ENCODE measurements at regions not wholly inside any gene's neighbourhood (a gene's known extent, or its start where the extent isn't known, plus 50 kb on each side); places are given as distances from the start of the nearest gene placed in this dataset.

- Histone ChIP-seq H3K9me3 (no peaks in the 10 kb centered on the region), H3K4me3 (no peak overlapping the region), H3K27me3 (ENCODE audit: low read depth) (no peaks in the 10 kb centered on the region), H3K4me1 (no peaks in the 10 kb centered on the region), H3K36me3 (replicated peaks) (no peaks in the 10 kb centered on the region)
- in situ Hi-C loops (cut with MboI; ENCODE audit: low sequenced_read_pairs) = no loop called here
- DNase-seq (ENCODE audit: low spot score in 2 of 2) = no peak
Observed at GRCh38 chr11:30760345-30760744, 174.2 kb upstream of the MPPED2 start.

DNA sequence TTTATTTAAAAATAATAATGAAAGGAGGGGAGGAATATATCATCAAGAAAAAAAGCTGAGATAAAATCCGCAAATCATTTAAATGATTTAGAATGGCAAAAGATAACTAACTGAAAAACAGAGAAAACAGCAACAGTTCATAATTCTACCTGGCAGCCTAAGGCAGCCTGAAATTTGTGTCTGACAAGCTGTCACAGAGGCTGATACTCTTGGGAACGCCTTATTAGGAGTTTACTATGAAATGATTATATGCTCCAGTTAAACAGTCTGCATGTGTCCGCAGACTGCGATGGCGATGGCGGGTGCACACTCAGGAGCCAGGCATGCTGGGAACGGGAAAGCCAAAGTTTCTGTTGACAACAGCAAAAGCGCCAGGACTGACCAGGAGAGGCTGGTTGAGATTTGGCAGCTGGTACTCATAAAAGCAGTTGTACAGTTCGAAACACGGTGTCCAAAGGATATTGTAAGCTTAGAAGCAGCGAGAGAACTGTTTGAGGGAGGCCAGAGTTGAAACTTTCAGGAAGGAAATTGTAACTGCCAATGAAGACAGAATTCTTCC, 172.9 kb upstream of the MPPED2 start:
- in situ Hi-C loops (cut with MboI; ENCODE audit: low sequenced_read_pairs) = no loop called here
- H3K36me3 ChIP-seq (replicated peaks) = no peaks in the 10 kb centered on the region
- H3K4me1 ChIP-seq = no peaks in the 10 kb centered on the region
- H3K4me3 ChIP-seq = no peak overlapping the region
- no peak for DNase-seq (ENCODE audit: low spot score in 2 of 2)
- H3K27me3 ChIP-seq (ENCODE audit: low read depth) = no peaks in the 10 kb centered on the region
- H3K9me3 ChIP-seq = no peaks in the 10 kb centered on the region

DNA sequence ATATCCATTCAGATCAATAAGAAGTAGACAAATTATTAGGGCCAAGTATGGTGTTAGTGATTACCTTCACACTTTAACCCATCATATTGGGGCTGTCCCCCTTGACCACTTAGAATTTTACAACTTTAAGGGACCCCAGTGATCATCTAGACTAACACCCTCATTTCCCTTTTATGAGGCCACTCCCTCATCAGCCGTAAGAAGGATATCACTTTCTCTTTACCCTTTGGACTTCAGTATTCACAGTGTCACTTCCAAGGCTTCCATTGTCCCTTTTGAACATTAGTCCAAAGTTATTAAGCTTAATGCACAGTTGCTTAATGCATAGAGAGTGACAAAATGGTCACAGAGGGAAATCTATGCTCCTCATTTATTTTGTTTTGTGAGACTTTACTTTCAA, 172.4 kb upstream of the MPPED2 start:
- in situ Hi-C loops (cut with MboI; ENCODE audit: low sequenced_read_pairs) = no loop called here
- no peak overlapping the region for H3K4me3 ChIP-seq
- H3K4me1 ChIP-seq = no peaks in the 10 kb centered on the region
- H3K27me3 ChIP-seq (ENCODE audit: low read depth) = no peaks in the 10 kb centered on the region
- no peak for DNase-seq (ENCODE audit: low spot score in 2 of 2)
- H3K9me3 ChIP-seq = no peaks in the 10 kb centered on the region
- H3K36me3 ChIP-seq (replicated peaks) = no peaks in the 10 kb centered on the region

DNA sequence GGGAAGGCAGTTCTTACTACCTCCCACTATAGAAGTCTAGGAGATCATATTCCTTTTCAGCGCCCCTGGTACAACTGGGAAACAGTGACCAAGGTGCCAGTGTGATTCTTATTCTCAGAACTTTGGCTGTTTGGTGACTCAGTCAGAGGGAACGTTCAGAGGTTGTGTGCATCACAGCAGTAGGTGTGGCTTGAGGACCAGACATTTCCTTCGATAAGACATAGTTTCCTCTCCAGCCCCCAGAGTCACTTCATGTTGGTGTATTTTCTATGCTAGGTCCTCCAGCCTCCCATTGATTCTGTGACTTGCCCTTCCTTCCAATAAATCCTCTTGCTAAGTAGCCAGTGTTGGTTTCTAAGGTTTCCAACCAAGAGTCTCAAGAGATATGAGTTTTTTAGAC, 171.9 kb upstream of the MPPED2 start:
- Histone ChIP-seq H3K36me3 (replicated peaks) (no peaks in the 10 kb centered on the region), H3K9me3 (no peaks in the 10 kb centered on the region), H3K27me3 (ENCODE audit: low read depth) (no peaks in the 10 kb centered on the region), H3K4me1 (no peaks in the 10 kb centered on the region), H3K4me3 (no peak overlapping the region)
- DNase-seq (ENCODE audit: low spot score in 2 of 2) = no peak
- in situ Hi-C loops (cut with MboI; ENCODE audit: low sequenced_read_pairs) = no loop called here

- in situ Hi-C loops (cut with MboI; ENCODE audit: low sequenced_read_pairs) = no loop called here
- no peak for DNase-seq (ENCODE audit: low spot score in 2 of 2)
- H3K36me3 ChIP-seq (replicated peaks) = no peaks in the 10 kb centered on the region
Observed at GRCh38 chr11:30753994-30754393, 167.8 kb upstream of the MPPED2 start.

DNA sequence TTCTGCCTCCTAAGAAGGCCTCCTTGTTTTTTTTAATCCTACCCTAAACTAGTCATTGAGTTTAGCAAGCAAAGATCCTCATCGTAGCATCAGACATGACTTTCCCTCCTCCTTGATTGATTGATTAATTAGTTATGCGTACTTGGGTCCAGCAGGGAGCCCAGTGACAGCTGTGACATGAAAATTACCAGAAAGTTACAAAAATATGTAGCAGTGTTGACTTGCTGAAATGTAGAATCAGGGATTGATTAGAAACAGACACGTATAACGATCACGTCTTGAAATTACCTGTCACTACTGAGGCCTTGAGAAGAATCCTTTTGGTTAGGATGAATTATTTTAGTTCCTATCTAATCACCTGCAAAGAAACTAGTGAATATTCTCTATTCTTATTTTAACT, 167.4 kb upstream of the MPPED2 start:
- H3K4me3 ChIP-seq = no peak overlapping the region
- H3K27me3 ChIP-seq (ENCODE audit: low read depth) = no peaks in the 10 kb centered on the region
- DNase-seq (ENCODE audit: low spot score in 2 of 2) = no peak
- H3K4me1 ChIP-seq = no peaks in the 10 kb centered on the region
- in situ Hi-C loops (cut with MboI; ENCODE audit: low sequenced_read_pairs) = no loop called here
- H3K36me3 ChIP-seq (replicated peaks) = no peaks in the 10 kb centered on the region
- no peaks in the 10 kb centered on the region for H3K9me3 ChIP-seq

More at GRCh38 chr11:30753994-30754393, 167.8 kb upstream of the MPPED2 start:
- H3K9me3 ChIP-seq = no peaks in the 10 kb centered on the region
- no peaks in the 10 kb centered on the region for H3K27me3 ChIP-seq (ENCODE audit: low read depth)
- no peaks in the 10 kb centered on the region for H3K4me1 ChIP-seq
- H3K4me3 ChIP-seq = no peak overlapping the region

DNA sequence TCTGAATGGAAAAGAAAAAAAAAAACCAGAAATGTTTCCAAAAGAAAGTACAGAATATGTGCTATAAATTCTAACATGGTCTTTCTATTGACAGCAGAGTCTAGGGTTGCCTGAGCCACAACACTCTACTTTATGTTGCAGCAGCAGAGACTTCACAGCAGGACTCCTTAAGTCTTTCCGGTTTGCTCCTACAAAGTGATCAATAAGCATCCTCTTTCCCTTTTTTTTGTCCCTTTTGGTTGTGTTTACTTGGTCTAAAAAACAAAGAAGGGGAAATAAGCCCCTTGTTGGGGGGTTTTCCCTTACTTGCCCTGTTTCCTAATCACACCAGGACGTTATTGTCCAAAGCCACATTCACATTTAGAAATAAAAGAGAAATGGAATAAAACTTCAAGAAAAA, 163.1 kb upstream of the MPPED2 start:
- no peaks in the 10 kb centered on the region for H3K9me3 ChIP-seq
- no peak for DNase-seq (ENCODE audit: low spot score in 2 of 2)
- H3K4me1 ChIP-seq = no peaks in the 10 kb centered on the region
- no peaks in the 10 kb centered on the region for H3K36me3 ChIP-seq (replicated peaks)
- no peaks in the 10 kb centered on the region for H3K27me3 ChIP-seq (ENCODE audit: low read depth)
- in situ Hi-C loops (cut with MboI; ENCODE audit: low sequenced_read_pairs) = no loop called here
- no peak overlapping the region for H3K4me3 ChIP-seq

DNA sequence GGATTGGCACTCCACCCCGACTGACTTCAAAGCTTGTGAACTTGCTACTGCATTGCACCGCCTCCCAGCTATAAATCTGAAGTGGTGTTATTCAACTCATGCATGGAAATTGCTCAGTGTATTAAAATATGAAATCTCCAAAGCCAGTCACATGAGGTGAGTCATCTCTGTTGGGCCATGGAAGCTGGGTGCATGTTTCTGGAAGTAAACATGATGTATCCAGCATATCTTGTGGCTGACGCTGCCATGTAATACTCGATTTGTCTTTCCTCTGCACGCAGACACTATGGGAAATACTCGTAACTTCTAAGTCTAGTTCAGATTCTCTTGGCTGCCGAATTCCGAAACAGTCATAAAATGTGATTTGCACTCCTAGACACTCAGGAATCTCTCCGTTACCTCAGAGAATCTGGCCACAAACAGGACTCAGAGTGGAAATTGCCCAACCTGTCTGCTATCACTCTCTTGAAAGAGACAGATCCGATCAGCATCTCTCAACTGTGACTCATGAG, 154.9 kb upstream of the MPPED2 start:
- DNase-seq (ENCODE audit: low spot score in 2 of 2) = no peak
- Histone ChIP-seq H3K36me3 (replicated peaks) (no peaks in the 10 kb centered on the region), H3K4me1 (no peaks in the 10 kb centered on the region), H3K9me3 (no peaks in the 10 kb centered on the region), H3K4me3 (no peak overlapping the region), H3K27me3 (ENCODE audit: low read depth) (no peaks in the 10 kb centered on the region)
- in situ Hi-C loops (cut with MboI; ENCODE audit: low sequenced_read_pairs) = no loop called here

DNA sequence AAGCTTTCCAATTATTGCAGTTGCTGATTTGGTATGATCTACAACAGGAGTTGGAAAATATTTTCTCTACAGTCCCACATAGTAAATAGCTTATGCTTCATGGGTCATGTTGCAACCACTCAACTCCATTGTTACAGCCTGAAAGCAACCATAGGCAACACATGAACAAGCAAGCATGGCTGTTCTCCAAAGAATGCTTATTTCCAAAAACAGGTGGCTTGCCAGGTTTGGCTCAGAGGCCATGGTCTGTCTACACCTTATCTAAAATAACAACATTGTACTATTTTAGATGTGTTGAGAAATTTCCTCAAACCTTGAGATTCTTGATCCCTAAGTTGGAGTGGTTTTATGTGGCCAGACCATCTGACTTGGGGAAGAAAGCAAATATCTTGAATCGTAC, 153.9 kb upstream of the MPPED2 start:
- no peak overlapping the region for H3K4me3 ChIP-seq
- H3K4me1 ChIP-seq = no peaks in the 10 kb centered on the region
- H3K9me3 ChIP-seq = no peaks in the 10 kb centered on the region
- no peaks in the 10 kb centered on the region for H3K36me3 ChIP-seq (replicated peaks)
- in situ Hi-C loops (cut with MboI; ENCODE audit: low sequenced_read_pairs) = no loop called here
- no peak for DNase-seq (ENCODE audit: low spot score in 2 of 2)
- no peaks in the 10 kb centered on the region for H3K27me3 ChIP-seq (ENCODE audit: low read depth)

GRCh38 chr11:30735946-30736345, 149.8 kb upstream of the MPPED2 start:
- Histone ChIP-seq H3K4me1 (no peaks in the 10 kb centered on the region), H3K4me3 (no peak overlapping the region), H3K36me3 (replicated peaks) (no peaks in the 10 kb centered on the region), H3K27me3 (ENCODE audit: low read depth) (peaks cover 5% of the 10 kb centered on the region; the same call in 1 of the 2 replicates), H3K9me3 (no peaks in the 10 kb centered on the region)
- DNase-seq (ENCODE audit: low spot score in 2 of 2) = no peak
- in situ Hi-C loops (cut with MboI; ENCODE audit: low sequenced_read_pairs) = no loop called here

GRCh38 chr11:30733748-30734147, 147.6 kb upstream of the MPPED2 start:
- in situ Hi-C loops (cut with MboI; ENCODE audit: low sequenced_read_pairs) = no loop called here
- H3K4me1 ChIP-seq = no peaks in the 10 kb centered on the region
- no peaks in the 10 kb centered on the region for H3K9me3 ChIP-seq
- DNase-seq (ENCODE audit: low spot score in 2 of 2) = no peak
- peaks cover 5% of the 10 kb centered on the region; the same call in 1 of the 2 replicates for H3K27me3 ChIP-seq (ENCODE audit: low read depth)
- no peak overlapping the region for H3K4me3 ChIP-seq
- no peaks in the 10 kb centered on the region for H3K36me3 ChIP-seq (replicated peaks)

DNA sequence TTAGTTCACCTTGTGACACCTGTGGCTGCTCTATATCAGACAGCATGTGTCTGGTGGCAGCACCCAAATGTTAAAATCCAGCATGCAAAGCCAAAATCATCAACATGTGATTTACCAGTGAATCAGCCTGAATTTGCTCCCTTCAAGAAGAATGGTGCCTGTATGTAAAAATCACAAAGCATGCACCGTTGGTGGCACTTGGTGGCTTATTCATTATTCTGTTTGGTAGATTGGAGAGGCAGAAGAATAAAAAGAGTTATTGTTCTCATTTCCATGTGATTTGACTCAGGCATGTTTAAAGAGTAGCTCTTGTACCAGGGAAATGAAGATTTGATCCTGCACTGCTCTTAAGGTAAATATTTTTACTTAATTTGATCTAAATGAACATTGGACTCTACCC, 143.9 kb upstream of the MPPED2 start:
- DNase-seq (ENCODE audit: low spot score in 2 of 2) = no peak
- Histone ChIP-seq H3K36me3 (replicated peaks) (no peaks in the 10 kb centered on the region), H3K4me3 (no peak overlapping the region), H3K9me3 (no peaks in the 10 kb centered on the region), H3K4me1 (no peaks in the 10 kb centered on the region), H3K27me3 (ENCODE audit: low read depth) (peaks cover 5% of the 10 kb centered on the region; the same call in 1 of the 2 replicates)
- in situ Hi-C loops (cut with MboI; ENCODE audit: low sequenced_read_pairs) = no loop called here

- in situ Hi-C loops (cut with MboI; ENCODE audit: low sequenced_read_pairs) = no loop called here
- no peaks in the 10 kb centered on the region for H3K4me1 ChIP-seq
- H3K36me3 ChIP-seq (replicated peaks) = no peaks in the 10 kb centered on the region
- H3K27me3 ChIP-seq (ENCODE audit: low read depth) = peaks cover 5% of the 10 kb centered on the region; the same call in 1 of the 2 replicates
- H3K9me3 ChIP-seq = no peaks in the 10 kb centered on the region
- no peak overlapping the region for H3K4me3 ChIP-seq
- DNase-seq (ENCODE audit: low spot score in 2 of 2) = no peak
Observed at GRCh38 chr11:30729187-30729713, 143.1 kb upstream of the MPPED2 start.

GRCh38 chr11:30725645-30726195, 139.6 kb upstream of the MPPED2 start:
- no peaks in the 10 kb centered on the region for H3K9me3 ChIP-seq
- DNase-seq (ENCODE audit: low spot score in 2 of 2) = no peak
- H3K4me1 ChIP-seq = no peaks in the 10 kb centered on the region
- no peak overlapping the region for H3K4me3 ChIP-seq
- in situ Hi-C loops (cut with MboI; ENCODE audit: low sequenced_read_pairs) = no loop called here
- H3K36me3 ChIP-seq (replicated peaks) = no peaks in the 10 kb centered on the region
- no peaks in the 10 kb centered on the region for H3K27me3 ChIP-seq (ENCODE audit: low read depth)
